ENCODE measurements at regions not wholly inside any gene's neighbourhood (a gene's known extent, or its start where the extent isn't known, plus 50 kb on each side); places are given as distances from the start of the nearest gene placed in this dataset.

DNA sequence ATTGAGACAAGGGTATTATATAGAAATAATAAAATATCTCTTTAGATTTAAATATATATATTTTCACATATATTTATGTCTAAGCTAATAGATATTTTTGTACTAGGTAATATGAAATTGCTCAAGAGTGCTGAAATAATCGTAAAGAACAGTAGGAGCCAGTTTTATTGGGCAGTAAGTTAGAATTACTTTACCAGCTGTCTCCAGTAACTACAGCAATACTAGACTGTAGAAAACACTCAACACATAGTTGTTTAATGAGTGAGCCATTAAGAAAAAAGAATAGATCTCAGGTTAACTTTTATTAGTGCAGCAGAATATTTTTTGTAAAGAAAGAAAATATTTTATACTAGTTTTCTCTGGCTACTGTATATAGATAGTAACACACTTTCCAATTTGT is 715.2 kb downstream of the TRIML1 start:
- no peak for DNase-seq

- no peak for DNase-seq
Measured at GRCh38 chr4:188858696-188859095, 719.5 kb downstream of the TRIML1 start.

DNA sequence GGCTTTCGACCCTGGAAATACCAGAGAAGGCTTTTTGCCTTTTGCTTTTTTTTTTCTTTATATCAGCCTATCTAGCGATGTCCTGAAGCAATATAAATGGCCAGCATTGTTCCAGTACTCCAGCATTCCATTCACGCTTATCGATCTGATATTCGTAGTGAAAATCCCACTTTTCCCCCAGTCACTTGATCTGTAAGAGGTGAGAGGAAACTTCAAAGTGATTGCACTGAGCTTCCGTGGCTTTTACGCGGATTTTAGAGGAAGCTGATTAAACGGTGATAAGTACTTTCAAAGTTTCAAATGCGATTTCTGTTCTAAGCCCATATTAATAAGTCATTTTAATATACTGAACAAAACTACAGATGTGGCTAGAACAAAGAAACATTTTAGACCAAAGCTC is 725.5 kb downstream of the TRIML1 start:
- no peak for DNase-seq

- DNase-seq = no peak
Measured at GRCh38 chr4:188867796-188868195, 728.6 kb downstream of the TRIML1 start.

GRCh38 chr4:188869581-188869980 is 730.3 kb downstream of the TRIML1 start:
- DNase-seq = no peak

GRCh38 chr4:188872809-188873208 is 733.6 kb downstream of the TRIML1 start:
- no peak for DNase-seq

- no peak for DNase-seq
Measured at GRCh38 chr4:188876881-188877280, 737.6 kb downstream of the TRIML1 start.

GRCh38 chr4:188879598-188879997 is 740.4 kb downstream of the TRIML1 start:
- no peak for DNase-seq

GRCh38 chr4:188887905-188888304 is 748.7 kb downstream of the TRIML1 start:
- DNase-seq = no peak

DNA sequence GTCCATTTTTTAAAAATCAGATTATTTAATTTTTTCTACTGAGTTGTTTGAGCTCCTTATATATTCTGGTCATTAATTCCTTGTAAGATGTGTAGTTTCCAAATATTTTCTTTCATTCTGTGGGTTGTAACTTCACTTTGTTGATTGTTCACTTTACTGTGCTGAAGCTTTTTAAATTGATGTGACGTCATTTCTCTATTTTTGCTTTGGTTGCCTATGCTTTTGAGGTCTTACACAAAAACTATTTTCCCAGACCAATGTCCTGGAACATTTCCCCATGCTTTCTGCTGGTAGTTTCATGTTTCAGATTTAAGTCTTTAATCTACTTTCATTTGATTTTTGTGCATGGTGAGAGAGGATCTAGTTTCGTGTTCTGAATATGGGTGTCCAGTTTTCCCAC is 753.6 kb downstream of the TRIML1 start:
- no peak for DNase-seq

DNA sequence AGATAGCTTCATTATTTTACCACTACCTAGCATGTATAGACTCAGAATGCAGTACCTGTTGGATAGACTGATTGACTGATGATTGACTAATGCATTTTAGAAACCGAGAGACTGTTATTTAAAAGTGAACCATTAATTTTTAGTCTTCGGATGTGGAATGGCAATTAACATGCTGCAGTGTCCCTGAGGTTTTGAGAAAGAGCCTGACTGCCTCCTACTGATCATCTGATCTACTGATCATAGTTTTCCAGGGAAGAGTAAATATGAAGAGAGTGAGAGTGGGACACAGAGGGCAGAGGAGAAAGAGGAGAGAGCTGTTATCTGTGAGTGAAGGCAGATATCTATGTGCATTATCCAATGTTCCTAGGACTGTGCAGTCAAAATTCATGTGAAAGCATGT is 764.7 kb downstream of the TRIML1 start:
- no peak for DNase-seq

DNA sequence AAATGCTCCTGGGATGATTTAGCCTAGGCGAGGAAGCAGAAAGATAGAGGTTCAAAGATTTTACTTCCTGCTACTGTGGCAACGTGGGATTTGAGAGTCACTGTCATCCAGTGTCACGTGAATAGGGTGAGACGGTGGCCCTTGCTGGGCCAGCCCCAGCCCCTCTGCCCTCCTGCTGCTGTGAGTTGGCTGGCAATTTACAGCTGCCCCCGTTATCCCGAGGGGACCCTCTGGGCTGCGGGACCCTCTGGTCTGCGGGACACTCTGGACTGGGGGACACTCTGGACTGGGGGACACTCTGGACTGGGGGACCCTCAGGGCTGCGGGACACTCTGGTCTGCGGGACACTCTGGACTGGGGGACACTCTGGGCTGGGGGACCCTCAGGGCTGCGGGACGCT is 765.4 kb downstream of the TRIML1 start:
- DNase-seq = no peak

GRCh38 chr4:188905248-188905647 is 766.0 kb downstream of the TRIML1 start:
- no peak for DNase-seq

GRCh38 chr4:188911199-188911598 is 772.0 kb downstream of the TRIML1 start:
- no peak for DNase-seq

DNA sequence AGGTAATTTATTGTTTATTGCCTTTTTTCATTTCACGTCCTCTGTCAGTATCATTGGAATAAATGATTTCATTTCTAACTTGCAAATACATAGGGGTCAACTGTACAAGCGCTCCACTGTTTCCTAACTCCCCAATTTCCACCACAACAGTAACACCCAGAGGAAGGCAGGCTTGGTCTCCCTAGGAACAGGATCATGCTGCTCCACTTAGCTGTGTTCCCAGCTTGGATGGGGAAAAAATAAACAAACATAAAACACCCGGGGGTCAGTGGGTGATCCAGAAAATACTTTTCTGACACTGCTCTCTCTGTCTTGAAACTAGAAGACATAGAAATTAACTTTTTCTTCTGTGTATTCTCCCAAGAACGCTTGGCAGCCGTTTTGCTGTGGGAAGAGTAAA is 772.5 kb downstream of the TRIML1 start:
- DNase-seq = no peak

DNA sequence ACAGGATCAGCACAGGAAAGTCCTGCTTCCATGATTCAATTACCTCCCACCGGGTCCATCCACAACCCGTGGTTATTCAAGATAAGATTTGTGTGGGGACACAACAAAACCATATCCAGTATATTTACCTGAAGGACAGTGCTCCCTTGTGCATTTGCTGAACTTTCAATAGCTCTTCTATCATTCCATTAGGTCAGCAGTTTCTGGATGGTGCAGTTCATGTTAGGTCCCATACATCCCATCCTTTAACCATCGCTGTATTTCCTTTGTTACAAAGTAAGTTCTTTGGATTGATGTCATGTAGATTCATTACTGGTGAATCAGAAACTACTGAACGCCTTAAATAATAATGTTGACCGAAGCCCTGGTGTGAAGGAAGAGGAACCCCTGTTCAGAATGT is 775.9 kb downstream of the TRIML1 start:
- DNase-seq = no peak

DNA sequence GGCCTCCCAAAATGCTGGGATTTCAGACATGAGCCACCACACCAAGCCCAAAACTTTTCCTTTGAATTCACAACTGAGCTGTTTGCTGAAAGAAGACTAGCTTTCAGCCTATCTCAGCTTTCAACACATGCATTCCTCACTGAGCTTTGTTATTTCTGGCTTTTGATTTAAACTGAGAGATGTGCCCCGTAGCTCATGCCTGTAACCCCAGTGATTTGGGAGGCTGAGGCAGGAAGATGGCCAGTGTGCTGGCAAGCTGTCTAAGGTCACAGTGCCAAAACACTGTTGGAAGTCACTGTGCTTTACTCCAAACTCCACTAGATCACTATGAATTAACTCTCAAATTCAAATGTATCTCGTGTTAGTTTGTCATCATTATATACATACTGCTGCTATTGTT is 779.5 kb downstream of the TRIML1 start:
- DNase-seq = no peak

- DNase-seq = no peak
Measured at GRCh38 chr4:188930822-188931221, 791.6 kb downstream of the TRIML1 start.

DNA sequence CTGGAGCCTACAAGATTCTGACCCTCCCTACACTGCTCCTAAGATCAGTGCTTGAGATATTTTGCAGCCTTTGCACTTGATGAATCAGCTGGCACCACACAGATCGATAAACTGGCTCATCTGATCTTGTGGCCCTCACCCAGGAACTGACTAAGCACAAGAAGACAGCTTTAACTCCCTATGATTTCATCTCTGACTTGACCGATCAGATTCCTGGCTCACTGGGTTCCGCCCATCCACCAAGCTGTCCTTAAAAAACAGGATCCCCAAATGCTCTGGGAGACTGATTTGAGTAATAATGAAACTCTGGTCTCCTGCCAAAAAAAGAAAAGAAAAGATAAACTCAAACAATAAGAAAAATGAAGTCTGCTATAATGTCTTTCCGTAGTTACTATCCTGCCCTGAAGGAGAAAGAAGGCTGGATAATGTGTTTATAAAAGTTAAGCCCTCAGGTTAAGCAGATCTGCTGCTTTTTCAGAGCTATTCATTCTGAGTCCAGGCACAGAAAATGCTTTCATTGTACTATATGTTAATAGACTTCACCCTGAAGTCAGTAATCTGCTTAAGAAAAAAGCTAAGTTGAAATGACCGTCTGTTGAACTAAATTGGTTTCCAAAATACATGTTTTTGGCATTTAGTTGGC is 795.2 kb downstream of the TRIML1 start:
- no peak for DNase-seq

DNA sequence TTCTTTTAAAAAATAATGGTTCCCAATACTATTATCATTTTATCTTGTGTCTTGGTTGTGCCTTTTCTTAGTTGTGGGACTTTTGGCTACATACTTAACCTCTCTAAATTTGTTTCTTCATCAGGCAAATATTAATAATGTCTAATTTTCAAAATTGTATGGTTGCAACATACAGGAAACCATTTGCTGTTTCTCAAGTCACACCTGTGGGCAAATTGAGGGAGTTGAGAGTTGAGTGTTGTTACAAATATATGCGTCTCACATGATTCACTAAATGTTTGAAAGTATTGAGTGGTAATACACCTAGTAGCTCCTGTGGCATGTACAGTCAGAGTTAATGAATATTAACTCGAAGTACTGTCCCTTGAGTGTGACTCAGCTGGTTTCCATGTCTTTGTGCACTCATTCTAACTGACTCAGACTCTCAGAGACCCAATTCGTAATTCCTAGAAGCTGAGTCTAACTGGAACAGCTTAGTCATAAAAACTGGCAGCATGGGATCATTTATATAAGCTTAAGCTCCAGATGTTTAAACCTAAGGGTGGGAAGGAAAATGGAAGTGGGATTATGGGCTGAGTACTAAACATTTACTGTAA is 802.4 kb downstream of the TRIML1 start:
- DNase-seq = peak; percentile 72

DNA sequence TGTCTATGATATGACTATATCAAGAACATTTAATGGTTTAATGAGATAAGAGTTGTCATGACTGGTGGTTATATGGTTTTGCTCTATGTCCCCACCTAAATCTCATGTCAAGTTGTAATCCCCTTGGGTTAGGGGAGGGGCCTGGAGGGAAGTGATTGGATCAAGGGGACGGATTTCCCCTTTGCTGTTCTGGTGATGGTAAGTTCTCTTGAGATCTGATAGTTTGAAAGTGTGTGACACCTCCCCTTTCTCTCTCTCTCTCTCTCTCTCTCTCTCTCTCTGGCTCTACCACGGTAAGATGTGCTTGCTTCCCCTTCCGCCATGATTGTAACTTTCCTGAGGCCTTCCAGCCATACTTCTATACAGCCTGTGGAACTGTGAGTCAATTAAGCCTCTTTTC is 803.4 kb downstream of the TRIML1 start:
- DNase-seq = no peak

DNA sequence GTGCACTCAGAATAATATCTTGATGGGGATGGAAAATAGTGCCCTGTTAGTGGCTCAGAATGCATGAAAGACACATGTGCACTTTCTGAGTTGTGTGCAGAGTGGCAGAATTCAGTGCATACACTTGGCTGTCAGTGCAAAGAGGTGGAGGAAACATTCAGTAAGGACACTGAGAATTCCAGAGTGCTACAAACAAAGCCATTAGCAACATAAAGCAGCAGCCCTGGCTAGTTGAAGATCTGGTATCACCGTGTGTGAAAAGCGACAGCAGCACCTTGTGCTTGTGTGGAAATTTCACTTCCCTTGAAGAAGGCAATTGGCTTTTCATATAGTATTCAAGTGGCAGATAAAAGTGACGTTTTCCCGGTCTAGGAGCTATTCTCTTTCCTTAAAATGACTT is 810.4 kb downstream of the TRIML1 start:
- no peak for DNase-seq

DNA sequence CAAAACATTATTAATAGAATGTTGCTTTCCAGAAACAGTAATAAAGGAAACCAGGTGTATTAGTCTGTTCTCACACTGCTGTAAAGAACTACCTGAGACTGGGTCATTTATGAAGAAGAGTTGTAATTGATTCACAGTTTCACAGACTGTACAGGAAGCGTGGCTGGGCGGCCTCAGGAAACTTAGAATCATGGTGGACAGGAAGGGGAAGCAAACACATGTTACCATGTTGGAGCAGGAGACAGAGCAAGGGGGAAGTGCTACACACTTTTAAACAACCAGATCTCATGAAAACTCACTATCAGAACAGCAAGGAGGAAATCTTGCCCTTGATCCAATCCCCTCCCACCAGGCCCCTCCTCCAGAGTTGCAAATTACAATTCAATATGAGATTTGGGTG is 815.8 kb downstream of the TRIML1 start:
- no peak for DNase-seq

DNA sequence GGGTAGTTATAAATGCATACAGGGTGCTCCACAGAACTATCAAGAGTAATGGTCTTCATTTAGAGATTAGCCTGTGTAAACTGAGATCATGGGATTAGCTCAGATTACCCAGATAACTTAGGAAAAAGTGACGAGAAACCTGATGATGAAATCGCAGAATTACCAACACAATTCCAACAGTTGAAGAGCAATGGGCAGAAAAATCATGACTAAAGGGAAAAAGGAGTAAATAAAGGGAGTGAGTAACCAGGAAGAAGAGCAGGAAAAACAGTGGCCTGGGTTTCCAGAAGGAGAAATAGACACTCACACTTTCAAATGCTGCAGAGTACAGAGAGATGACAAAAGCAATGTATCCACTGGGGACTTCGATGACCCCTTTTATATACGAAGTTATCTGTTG is 817.3 kb downstream of the TRIML1 start:
- no peak for DNase-seq

- no peak for DNase-seq
Measured at GRCh38 chr4:188958346-188958745, 819.1 kb downstream of the TRIML1 start.

Measured in skin of body (tissue), 1 donor.